Astrocyte of the cerebellum (primary cell): ENCODE measurements at regions not wholly inside any gene's neighbourhood (a gene's known extent, or its start where the extent isn't known, plus 50 kb on each side); places are given as distances from the start of the nearest gene placed in this dataset.
"Not testable (repeated sequence)": the region's sequence is repeated elsewhere in the genome, so short reads cannot be mapped to it uniquely, and the experiment has no call there.

ENCODE experiments used
- DNase-seq: peaks from one replicate; pipeline ENCODE4 v3.0.0-alpha.2; 2011; ENCODE audit warnings: low read depth
- H3K4me3 ChIP-seq: 2 replicates; pipeline ENCODE4 v1.5.1; 2011; ENCODE audit warnings: mild to moderate bottlenecking, low read depth, low read length, moderate library complexity
- CTCF ChIP-seq: IDR thresholded peaks from 2 replicates; pipeline ENCODE4 v1.5.1; 2012; ENCODE audit warnings: low read length, low read depth, moderate library complexity, mild to moderate bottlenecking; ENCODE audit errors: missing control alignments
- in situ Hi-C: cut with HindIII; loops from 2 replicates; pipeline ENCODE4 v1.10.0; 2017; ENCODE audit warnings: low sequenced_read_pairs

DNA sequence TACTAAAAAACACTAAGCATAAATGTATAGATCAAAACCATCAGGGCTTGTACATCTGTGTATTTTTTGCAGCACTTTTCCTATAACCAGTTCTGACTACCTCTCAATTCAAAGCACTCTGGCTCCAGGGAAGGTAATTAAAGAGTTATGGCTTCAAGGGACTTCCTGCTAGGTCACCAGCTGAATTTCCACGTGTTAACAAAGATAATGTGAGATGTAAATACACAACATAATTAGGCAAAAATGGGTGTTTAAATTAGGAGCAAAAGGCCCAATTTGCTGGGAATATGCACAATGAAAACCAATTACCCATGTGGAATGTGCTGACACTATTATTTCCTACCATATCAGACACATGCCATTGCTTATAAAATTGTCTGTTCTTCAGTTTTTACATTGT lies 513.4 kb upstream of the FLRT2 start:
- no peak for DNase-seq
- TF ChIP-seq CTCF: no peak
- H3K4me3 ChIP-seq: no peak overlapping the region
- in situ Hi-C loops: no loop called here

GRCh38 chr14:85023866-85024265 lies 506.1 kb upstream of the FLRT2 start:
- in situ Hi-C loops, H3K4me3 ChIP-seq, DNase-seq: not testable (repeated sequence)

- in situ Hi-C loops: no loop called here
- DNase-seq: no peak
- no peak overlapping the region for H3K4me3 ChIP-seq
- TF ChIP-seq CTCF: no peak
Observed at GRCh38 chr14:85024931-85025330, 505.0 kb upstream of the FLRT2 start.

DNA sequence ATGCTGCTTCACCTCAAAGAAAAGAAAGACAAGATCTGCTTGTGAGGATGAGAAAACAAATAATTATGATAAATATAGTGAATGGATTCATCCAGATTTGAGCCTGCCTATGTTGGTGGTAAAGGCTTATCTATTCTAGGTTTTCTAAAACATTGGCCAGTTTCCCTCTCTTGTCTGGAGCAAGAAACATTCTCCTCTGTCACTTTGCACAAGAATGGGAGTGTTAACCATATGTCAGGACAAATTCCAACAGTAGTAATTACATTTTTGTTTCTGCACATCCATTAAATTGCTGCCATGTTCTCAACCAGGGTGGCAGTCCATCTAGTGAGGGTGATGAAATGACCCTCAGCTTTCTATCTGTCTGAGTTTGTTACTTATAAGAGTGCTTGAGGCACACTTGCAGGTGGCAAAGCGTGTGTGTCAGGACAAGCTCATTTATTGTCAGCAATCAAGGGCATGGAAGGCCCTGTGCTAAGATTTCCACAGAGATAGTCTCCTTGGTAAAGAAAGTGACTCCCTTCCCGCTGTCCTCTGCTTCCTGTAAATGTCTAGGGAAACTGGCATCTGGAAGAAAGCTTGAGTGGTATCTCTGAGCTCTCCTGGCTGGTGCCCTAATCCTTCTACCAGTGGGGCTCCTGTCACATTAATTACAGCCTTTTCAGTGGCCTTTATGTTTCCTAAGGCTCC lies 502.1 kb upstream of the FLRT2 start:
- no peak for DNase-seq
- in situ Hi-C loops: no loop called here
- TF ChIP-seq CTCF: no peak
- no peak overlapping the region for H3K4me3 ChIP-seq

DNA sequence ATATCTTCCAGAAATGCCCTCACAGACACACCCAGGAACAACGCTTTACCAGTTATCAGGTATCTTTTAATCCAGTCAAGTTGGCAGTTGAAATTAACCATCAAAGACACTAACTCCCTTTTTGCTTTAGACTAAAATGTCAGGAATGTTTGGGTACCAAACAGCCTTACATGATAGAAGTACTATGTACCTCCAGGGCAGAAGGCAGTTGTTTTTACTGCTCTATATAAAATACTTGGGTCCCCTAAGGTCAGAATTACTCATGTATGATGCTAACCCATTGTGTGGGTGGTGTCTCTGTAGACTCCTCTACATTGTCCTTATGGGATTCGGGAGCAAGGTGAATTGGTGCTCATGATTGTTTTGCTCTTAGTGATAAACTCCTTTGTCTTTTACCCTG lies 492.5 kb upstream of the FLRT2 start:
- no peak for DNase-seq
- no peak for TF ChIP-seq CTCF
- in situ Hi-C loops: no loop called here
- H3K4me3 ChIP-seq: no peak overlapping the region

DNA sequence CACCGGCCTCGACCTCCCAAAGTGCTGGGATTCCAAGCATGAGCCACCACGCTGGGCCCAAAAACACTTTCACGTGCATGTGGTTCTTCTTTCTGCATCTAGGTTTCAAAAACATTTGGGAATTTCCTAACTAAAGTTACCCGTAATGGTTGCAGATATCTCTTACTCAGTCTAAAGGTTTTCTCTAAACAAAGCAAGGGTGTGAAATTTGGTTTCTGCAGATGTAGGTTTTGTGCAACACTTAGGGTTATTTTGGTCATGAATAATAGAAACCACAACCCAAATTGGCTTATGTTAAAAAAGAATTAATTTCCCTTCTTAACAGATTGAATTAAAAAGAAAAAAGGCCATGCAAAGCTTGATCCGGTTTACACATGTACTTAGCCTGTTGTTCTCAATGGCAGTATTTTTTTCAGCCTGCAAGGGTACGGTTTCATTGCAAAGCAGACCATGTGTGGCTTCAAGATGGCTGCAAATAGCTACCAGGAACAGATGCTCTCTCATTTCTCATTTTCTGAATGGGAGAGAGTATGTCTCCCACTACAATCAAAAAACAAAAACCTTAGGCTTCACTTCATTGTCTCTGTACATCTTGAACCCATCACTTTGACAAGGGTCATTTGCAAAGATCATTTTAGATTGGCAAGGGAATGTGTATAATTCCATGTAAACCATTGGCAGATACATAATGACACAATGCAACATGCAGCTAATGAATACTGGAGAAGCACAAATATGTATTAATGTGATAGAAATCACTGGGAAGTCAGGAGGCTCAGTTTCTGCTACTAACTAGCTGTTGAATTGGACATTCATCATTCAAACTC lies 491.2 kb upstream of the FLRT2 start:
- no peak overlapping the region for H3K4me3 ChIP-seq
- in situ Hi-C loops: no loop called here
- peak; percentile 0 for DNase-seq
- TF ChIP-seq CTCF: no peak

DNA sequence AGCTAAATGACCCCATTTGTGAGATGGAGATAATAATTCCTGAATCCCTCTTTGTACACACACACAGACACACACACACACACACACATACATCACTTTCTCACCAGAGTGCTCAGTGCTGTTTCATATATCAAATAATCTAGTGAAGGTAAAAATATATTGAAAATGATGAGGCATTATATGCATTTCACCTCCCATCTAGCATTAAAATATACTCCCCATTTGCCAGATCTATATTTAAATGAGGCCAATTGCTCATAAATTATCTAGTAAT lies 490.7 kb upstream of the FLRT2 start:
- no peak for DNase-seq
- no peak overlapping the region for H3K4me3 ChIP-seq
- TF ChIP-seq CTCF: no peak
- in situ Hi-C loops: no loop called here
